GM18507 (cell line): ENCODE measurements at regions not wholly inside any gene's neighbourhood (a gene's known extent, or its start where the extent isn't known, plus 50 kb on each side); places are given as distances from the start of the nearest gene placed in this dataset.
"Not testable (repeated sequence)": the region's sequence is repeated elsewhere in the genome, so short reads cannot be mapped to it uniquely, and the experiment has no call there.

Experiments used
- DNase-seq: peaks from one replicate; pipeline ENCODE4 v3.0.0; 2011; ENCODE audit warnings: low read depth; ENCODE audit not compliant: insufficient read length; ENCODE audit errors: extremely low spot score
- FAIRE-seq: peaks from 2 replicates; lab custom pipeline; 2011; peaks lifted over from hg19 to GRCh38; lab: Jason Lieb, UNC

GRCh38 chr7:91554883-91555282, 290.6 kb downstream of the FZD1 start:
- no peak for FAIRE-seq
- no peak for DNase-seq

- FAIRE-seq: no peak
Measured at GRCh38 chr7:91556239-91556638, 292.0 kb downstream of the FZD1 start.

GRCh38 chr7:91556956-91557650, 292.9 kb downstream of the FZD1 start:
- DNase-seq: no peak
- FAIRE-seq: no peak

More at GRCh38 chr7:91556239-91556638, 292.0 kb downstream of the FZD1 start:
- no peak for DNase-seq

- DNase-seq (no peak), FAIRE-seq (peak; percentile 42)
Measured at GRCh38 chr7:91557789-91558404, 293.7 kb downstream of the FZD1 start.

GRCh38 chr7:91559947-91560346, 295.7 kb downstream of the FZD1 start:
- FAIRE-seq: no peak

GRCh38 chr7:91564101-91564500, 299.9 kb downstream of the FZD1 start:
- FAIRE-seq (no peak), DNase-seq (no peak)

More at GRCh38 chr7:91559947-91560346, 295.7 kb downstream of the FZD1 start:
- no peak for DNase-seq

GRCh38 chr7:91564541-91564940, 300.3 kb downstream of the FZD1 start:
- DNase-seq: no peak
- no peak for FAIRE-seq

- FAIRE-seq (no peak), DNase-seq (no peak)
Measured at GRCh38 chr7:91565499-91566401, 301.5 kb downstream of the FZD1 start.

GRCh38 chr7:91566402-91566732, 302.1 kb downstream of the FZD1 start:
- no peak for FAIRE-seq
- no peak for DNase-seq

GRCh38 chr7:91567081-91568012, 303.1 kb downstream of the FZD1 start:
- no peak for DNase-seq
- no peak for FAIRE-seq

GRCh38 chr7:91568138-91568537, 303.9 kb downstream of the FZD1 start:
- DNase-seq (no peak), FAIRE-seq (no peak)

GRCh38 chr7:91569728-91570457, 305.7 kb downstream of the FZD1 start:
- DNase-seq: no peak
- no peak for FAIRE-seq

- FAIRE-seq: no peak
- DNase-seq: no peak
Measured at GRCh38 chr7:91570560-91570959, 306.3 kb downstream of the FZD1 start.

GRCh38 chr7:91571601-91572000, 307.4 kb downstream of the FZD1 start:
- DNase-seq (no peak), FAIRE-seq (no peak)

- no peak for FAIRE-seq
Measured at GRCh38 chr7:91573405-91573804, 307.1 kb downstream of the MTERF1 start.

GRCh38 chr7:91576459-91576858, 304.0 kb downstream of the MTERF1 start:
- not testable (repeated sequence) for FAIRE-seq, DNase-seq

More at GRCh38 chr7:91573405-91573804, 307.1 kb downstream of the MTERF1 start:
- no peak for DNase-seq

- DNase-seq: no peak
- no peak for FAIRE-seq
Measured at GRCh38 chr7:91579837-91580236, 300.7 kb downstream of the MTERF1 start.

- no peak for FAIRE-seq
- DNase-seq: no peak
Measured at GRCh38 chr7:91582799-91583477, 297.6 kb downstream of the MTERF1 start.
